ENCODE measurements at regions not wholly inside any gene's neighbourhood (a gene's known extent, or its start where the extent isn't known, plus 50 kb on each side); places are given as distances from the start of the nearest gene placed in this dataset.

GRCh38 chr6:16950825-16951495 lies 150.9 kb upstream of the STMND1 start:
- TF ChIP-seq CTCF (IDR thresholded peaks at IDR 0.05) (no peak), POLR2A (IDR thresholded peaks at IDR 0.05) (no peak)
